ENCODE measurements at regions not wholly inside any gene's neighbourhood (a gene's known extent, or its start where the extent isn't known, plus 50 kb on each side); places are given as distances from the start of the nearest gene placed in this dataset.

DNA sequence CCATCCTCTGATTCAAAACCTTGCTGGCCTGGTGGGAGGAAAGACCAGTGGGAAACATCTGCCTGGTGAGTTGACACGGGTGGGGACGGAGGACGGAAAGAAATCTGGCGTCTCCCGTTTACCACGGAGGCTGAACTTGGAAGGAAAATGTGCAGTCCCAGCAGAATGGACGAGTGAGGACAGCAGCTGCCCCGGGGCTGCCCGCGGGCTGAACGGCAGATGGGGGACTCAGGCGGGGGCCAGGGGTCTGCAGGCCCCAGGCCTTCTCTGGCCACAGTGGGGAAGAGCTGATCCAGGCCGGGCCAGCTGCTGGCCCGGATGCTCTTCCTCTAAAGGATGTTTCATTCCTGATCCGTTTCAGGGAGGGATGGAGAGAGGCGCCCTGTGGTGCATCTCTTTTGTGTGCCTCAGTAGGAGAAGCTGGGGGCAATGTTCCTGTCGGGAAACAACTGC lies 147.5 kb upstream of the CHST15 start:
- H3K36me3 ChIP-seq, result no peaks in the 10 kb centered on the region
- H3K4me3 ChIP-seq, result no peak overlapping the region
- intact Hi-C loops (cut with DNase I), result no loop called here
- no peaks in the 10 kb centered on the region for H3K4me1 ChIP-seq
- no peaks in the 10 kb centered on the region for H3K27me3 ChIP-seq
- WGBS, 2 donors, result 59 to 67% methylated on average over 17 of the region's 17 CpGs
- TF ChIP-seq, protein P1, sequence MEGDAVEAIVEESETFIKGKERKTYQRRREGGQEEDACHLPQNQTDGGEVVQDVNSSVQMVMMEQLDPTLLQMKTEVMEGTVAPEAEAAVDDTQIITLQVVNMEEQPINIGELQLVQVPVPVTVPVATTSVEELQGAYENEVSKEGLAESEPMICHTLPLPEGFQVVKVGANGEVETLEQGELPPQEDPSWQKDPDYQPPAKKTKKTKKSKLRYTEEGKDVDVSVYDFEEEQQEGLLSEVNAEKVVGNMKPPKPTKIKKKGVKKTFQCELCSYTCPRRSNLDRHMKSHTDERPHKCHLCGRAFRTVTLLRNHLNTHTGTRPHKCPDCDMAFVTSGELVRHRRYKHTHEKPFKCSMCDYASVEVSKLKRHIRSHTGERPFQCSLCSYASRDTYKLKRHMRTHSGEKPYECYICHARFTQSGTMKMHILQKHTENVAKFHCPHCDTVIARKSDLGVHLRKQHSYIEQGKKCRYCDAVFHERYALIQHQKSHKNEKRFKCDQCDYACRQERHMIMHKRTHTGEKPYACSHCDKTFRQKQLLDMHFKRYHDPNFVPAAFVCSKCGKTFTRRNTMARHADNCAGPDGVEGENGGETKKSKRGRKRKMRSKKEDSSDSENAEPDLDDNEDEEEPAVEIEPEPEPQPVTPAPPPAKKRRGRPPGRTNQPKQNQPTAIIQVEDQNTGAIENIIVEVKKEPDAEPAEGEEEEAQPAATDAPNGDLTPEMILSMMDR (IDR thresholded peaks at IDR 0.05), result no peak
- DNase-seq, result peak in 1 of 6 donors; percentile 37
- no peak for ATAC-seq
- no peak for FAIRE-seq
- no peak overlapping the region for H3K27ac ChIP-seq
- no peaks in the 10 kb centered on the region for H3K9me3 ChIP-seq

DNA sequence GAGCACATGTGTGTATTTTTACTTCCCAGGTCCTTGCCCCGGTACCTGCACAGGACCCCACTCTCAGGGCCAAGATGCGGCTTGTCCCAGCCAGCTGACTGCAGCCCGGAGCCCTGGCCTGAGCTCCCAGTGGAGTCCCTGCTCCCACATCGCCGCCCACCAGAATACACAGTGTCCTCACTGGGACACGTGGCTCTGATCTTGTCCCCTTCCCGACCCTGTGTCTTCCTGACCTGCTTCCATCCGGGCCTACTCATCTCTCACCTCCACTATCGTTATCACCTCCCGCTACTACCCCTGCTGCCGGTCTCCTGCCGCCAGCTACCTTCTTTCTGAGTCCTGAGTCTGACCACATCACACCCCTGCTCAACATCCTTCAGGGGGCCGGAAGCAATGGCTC lies 146.3 kb upstream of the CHST15 start:
- no peaks in the 10 kb centered on the region for H3K27me3 ChIP-seq
- ATAC-seq, result no peak
- no peak overlapping the region for H3K4me3 ChIP-seq
- no peak for FAIRE-seq
- 68 to 76% methylated on average over 12 to 13 of the region's 13 CpGs for WGBS, 2 donors
- H3K4me1 ChIP-seq, result no peaks in the 10 kb centered on the region
- TF ChIP-seq, protein P1 (IDR thresholded peaks at IDR 0.05), result no peak
- no peak overlapping the region for H3K27ac ChIP-seq
- intact Hi-C loops (cut with DNase I), result no loop called here
- H3K9me3 ChIP-seq, result no peaks in the 10 kb centered on the region
- H3K36me3 ChIP-seq, result no peaks in the 10 kb centered on the region
- DNase-seq, result peak in 1 of 6 donors; percentile 40

DNA sequence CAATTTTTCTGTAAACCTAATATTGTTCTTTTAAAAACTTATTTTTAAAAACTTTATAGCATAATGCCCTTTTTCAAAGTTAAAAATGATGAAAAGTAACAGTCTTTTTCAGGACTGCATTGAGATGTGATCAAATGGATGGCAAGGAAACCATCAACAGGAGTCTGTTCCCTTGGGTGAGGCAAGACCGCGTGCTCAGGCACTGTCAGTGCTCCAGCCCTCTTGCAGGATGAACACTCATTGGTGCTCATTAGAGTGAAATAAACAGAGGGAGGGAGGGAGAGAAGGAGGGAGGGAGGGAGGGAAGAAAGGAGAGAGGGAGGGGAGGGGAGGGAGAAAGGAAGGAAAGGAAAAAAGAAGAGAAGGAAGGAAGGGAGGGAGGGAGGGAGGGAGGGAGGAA lies 145.7 kb upstream of the CHST15 start:
- H3K36me3 ChIP-seq, result no peaks in the 10 kb centered on the region
- no peaks in the 10 kb centered on the region for H3K27me3 ChIP-seq
- DNase-seq (no peak), ATAC-seq (no peak), FAIRE-seq (no peak)
- H3K4me1 ChIP-seq, result no peaks in the 10 kb centered on the region
- no peak overlapping the region for H3K4me3 ChIP-seq
- intact Hi-C loops (cut with DNase I), result no loop called here
- H3K27ac ChIP-seq, result no peak overlapping the region
- TF ChIP-seq, protein P1 (IDR thresholded peaks at IDR 0.05), result no peak
- H3K9me3 ChIP-seq, result no peaks in the 10 kb centered on the region
- 49 to 63% methylated on average over 2 of the region's 2 CpGs for WGBS, 2 donors

DNA sequence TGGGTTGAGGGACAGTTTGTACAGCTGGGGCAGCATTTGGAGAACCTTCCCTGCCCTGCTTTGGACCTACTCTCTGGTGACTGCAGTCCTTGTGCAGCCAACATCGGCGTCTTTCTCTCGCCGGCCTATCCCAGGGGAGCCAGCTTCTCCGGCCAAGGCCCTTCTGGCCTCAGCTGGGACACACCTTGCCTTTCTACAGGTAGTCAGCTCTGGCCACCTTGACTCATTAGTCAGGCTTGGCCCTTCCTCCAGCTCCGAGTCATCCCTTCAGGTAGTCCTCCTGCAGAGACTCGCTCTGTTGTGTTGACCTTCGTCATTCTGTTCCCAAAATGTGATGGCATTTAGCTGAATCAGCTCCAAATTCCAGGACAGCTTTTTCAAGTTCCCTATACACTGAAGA lies 145.0 kb upstream of the CHST15 start:
- 79 to 80% methylated on average over 8 of the region's 8 CpGs for WGBS, 2 donors
- Histone ChIP-seq H3K27me3 (no peaks in the 10 kb centered on the region), H3K4me1 (no peaks in the 10 kb centered on the region), H3K4me3 (no peak overlapping the region), H3K36me3 (no peaks in the 10 kb centered on the region), H3K9me3 (no peaks in the 10 kb centered on the region), H3K27ac (no peak overlapping the region)
- DNase-seq (peak in 1 of 6 donors; percentile 22), ATAC-seq (no peak), FAIRE-seq (no peak)
- intact Hi-C loops (cut with DNase I), result no loop called here
- TF ChIP-seq, protein P1 (IDR thresholded peaks at IDR 0.05), result no peak

DNA sequence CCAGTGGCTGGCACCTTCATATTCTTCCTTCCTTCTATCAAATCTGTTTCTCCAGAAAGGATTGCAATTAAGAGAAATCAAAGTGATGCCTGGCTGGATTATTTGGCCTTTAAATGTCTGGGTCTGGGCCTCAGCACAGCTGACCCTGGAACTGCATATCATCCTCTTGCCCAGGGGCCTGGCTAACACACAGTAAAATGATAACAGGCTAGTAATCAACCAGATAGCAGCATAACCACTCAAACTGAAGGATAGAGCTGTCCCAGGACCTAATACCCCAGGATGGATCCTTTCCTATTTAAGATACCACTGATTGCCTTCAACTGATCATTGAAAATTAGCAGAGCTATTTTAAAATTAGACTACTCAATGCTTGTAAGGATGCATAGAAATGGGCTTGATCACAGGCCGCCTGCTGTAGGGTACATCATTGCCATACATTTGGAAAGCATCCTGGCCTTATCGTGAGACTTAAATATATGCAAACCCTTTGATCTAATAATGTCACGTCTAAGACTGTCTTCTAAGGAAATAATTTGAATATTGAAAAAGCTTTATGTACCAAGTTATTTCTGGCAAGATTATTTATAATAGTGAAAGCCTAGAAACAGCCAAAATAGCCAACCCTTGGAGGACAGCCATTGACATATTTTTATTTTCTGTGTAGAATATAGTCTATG lies 144.0 kb upstream of the CHST15 start:
- H3K27ac ChIP-seq, result no peak overlapping the region
- H3K36me3 ChIP-seq, result no peaks in the 10 kb centered on the region
- H3K4me3 ChIP-seq, result no peak overlapping the region
- H3K4me1 ChIP-seq, result no peaks in the 10 kb centered on the region
- WGBS, 2 donors, result 63 to 71% methylated on average over 3 of the region's 3 CpGs
- no peaks in the 10 kb centered on the region for H3K9me3 ChIP-seq
- no peak for ATAC-seq
- TF ChIP-seq, protein P1 (IDR thresholded peaks at IDR 0.05), result no peak
- intact Hi-C loops (cut with DNase I), result no loop called here
- FAIRE-seq, result no peak
- no peaks in the 10 kb centered on the region for H3K27me3 ChIP-seq
- no peak for DNase-seq
